ACC112 (cell line): ENCODE measurements at regions not wholly inside any gene's neighbourhood (a gene's known extent, or its start where the extent isn't known, plus 50 kb on each side); places are given as distances from the start of the nearest gene placed in this dataset.

Source experiments
- H2AFZ ChIP-seq: fragments of 200-600 bp; sonication (generic); one replicate; pipeline ENCODE4 v1.6.0; 2017; ENCODE audit warnings: antibody characterized with exemption, low read length; ENCODE audit not compliant: unreplicated experiment
- H3K27ac ChIP-seq: fragments of 200-600 bp; sonication (generic); 2 replicates; pipeline ENCODE4 v1.5.1; 2014; ENCODE audit warnings: low read depth, mild to moderate bottlenecking, antibody characterized with exemption, low read length, moderate library complexity
- H3K27me3 ChIP-seq: fragments of 200-600 bp; sonication (generic); 2 replicates; pipeline ENCODE4 v1.6.1; 2014; ENCODE audit warnings: mild to moderate bottlenecking, antibody characterized with exemption, low read length, moderate library complexity, mixed read lengths; ENCODE audit not compliant: insufficient read depth
- H3K36me3 ChIP-seq: fragments of 200-600 bp; sonication (generic); 2 replicates; pipeline ENCODE4 v1.6.1; 2016; ENCODE audit warnings: mild to moderate bottlenecking, antibody characterized with exemption, low read length, moderate library complexity, mixed read lengths; ENCODE audit not compliant: insufficient read depth
- H3K4me1 ChIP-seq: fragments of 200-600 bp; sonication (generic); one replicate; pipeline ENCODE4 v1.6.1; 2016; ENCODE audit warnings: low read length, mixed read lengths; ENCODE audit not compliant: insufficient read depth, unreplicated experiment, control insufficient read depth
- H3K4me3 ChIP-seq: fragments of 200-600 bp; sonication (generic); 2 replicates; pipeline ENCODE4 v1.5.1; 2014; ENCODE audit warnings: mild to moderate bottlenecking, low read depth, low read length
- H3K79me2 ChIP-seq: fragments of 200-600 bp; sonication (generic); one replicate; pipeline ENCODE4 v1.6.0; 2016; ENCODE audit warnings: low read length; ENCODE audit not compliant: control insufficient read depth, unreplicated experiment, insufficient read depth

DNA sequence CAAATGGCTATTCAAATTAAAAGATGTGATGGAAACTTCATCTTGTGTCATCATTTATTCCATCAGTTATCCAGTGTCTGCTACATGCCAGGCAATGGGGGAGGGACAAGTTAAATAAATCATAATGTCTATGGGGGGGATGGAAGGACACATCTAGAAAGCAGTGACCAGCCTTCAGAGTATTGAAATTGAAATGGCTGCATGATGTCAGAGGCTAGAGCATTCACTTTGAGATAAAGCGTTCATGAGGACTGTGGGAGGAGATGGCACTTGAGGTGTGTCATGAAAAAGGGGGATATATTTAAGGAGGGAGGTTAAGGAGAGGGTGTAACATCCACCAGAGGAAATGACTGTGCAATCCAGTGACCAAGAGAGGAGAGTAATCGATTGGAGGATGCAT is 50.6 kb downstream of the SLIT2 start:
- no peaks in the 10 kb centered on the region for H3K79me2 ChIP-seq
- H2AFZ ChIP-seq: no peak overlapping the region
- H3K27ac ChIP-seq: no peak overlapping the region
- no peaks in the 10 kb centered on the region for H3K36me3 ChIP-seq
- no peak overlapping the region for H3K4me3 ChIP-seq
- no peaks in the 10 kb centered on the region for H3K27me3 ChIP-seq
- H3K4me1 ChIP-seq: peaks cover 9% of the 10 kb centered on the region

DNA sequence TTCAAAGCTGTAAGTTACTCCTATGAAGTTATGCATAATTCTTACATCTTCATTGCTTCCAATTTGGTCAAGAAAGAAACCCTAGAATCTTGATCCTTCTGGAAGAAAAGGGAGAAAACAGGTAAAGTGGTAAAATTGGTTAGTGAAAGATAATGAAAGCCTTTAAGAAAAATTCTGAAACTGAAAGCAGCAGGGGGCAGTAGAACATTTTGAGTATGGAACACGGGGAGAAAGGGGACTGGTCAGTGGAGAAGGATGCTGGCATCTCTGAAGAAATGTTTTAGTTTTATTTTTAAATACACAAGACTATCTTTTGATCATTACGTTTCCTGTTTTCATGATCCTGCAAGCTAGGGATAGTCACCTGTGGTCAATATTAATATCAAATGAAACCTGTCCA is 54.3 kb downstream of the SLIT2 start:
- Histone ChIP-seq H3K36me3 (no peaks in the 10 kb centered on the region), H3K79me2 (no peaks in the 10 kb centered on the region), H2AFZ (no peak overlapping the region), H3K4me1 (no peaks in the 10 kb centered on the region), H3K27me3 (no peaks in the 10 kb centered on the region), H3K4me3 (no peak overlapping the region), H3K27ac (no peak overlapping the region)

DNA sequence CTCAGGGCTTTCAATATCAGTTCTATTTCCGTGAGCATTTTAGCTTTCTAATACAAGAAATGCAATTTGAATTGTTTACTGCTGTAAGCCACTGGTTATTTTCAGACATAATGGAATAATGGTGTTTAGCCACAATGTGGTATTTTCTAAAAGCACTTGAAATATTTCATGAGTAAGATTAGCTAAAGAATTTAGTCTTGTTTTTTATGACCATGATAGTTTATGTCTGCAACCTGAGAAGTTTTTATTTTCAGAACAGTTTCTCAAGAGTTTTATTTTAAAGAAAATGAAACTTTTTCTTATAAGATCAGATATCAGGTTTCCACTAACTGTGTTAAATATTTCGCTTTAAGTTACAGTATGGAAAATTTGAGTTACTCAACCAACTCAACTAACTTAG is 60.2 kb downstream of the SLIT2 start:
- H3K36me3 ChIP-seq: no peaks in the 10 kb centered on the region
- H3K4me1 ChIP-seq: peaks cover 3% of the 10 kb centered on the region
- no peak overlapping the region for H3K4me3 ChIP-seq
- H2AFZ ChIP-seq: no peak overlapping the region
- no peaks in the 10 kb centered on the region for H3K27me3 ChIP-seq
- H3K27ac ChIP-seq: no peak overlapping the region
- no peaks in the 10 kb centered on the region for H3K79me2 ChIP-seq

DNA sequence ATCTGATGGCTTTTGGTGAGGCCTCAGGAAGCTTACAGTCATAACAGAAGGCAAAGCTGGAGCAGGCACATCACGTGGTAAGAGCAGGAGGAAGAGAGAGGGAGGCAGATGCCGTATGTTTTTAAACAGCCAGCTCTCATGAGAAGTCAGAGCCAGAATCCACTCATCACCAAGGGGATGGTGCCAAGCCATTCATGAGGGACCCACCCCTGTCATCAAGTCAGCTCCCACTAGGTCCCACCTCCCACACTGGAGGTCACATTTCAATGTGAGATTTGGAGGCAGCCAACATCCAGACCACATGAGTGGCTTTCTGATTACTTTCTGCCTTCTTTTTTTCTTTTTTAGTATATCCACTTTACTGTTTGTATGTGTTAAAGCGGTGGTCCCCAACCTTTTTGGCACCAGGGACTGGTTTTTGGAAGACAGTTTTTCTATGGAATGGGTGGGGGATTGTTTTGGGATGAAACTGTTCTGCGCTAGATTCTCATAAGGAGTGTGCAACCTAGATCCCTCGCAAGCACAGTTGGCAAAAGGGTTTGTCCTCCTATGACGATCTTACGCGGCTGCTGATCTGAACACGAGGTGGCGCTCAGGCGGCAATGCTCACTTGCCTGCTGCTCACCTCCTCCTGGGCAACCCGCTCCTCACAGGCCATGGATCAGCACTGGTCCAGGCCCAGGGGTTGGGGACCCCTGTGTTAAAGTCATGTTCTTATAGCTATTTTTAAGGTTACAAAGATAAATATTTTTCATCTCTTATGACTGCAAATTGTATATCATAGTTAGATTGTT is 61.7 kb downstream of the SLIT2 start:
- Histone ChIP-seq H3K4me3 (no peak overlapping the region), H2AFZ (no peak overlapping the region), H3K36me3 (no peaks in the 10 kb centered on the region), H3K4me1 (peaks cover 15% of the 10 kb centered on the region), H3K27me3 (no peaks in the 10 kb centered on the region), H3K27ac (no peak overlapping the region), H3K79me2 (peaks cover 6% of the 10 kb centered on the region)

DNA sequence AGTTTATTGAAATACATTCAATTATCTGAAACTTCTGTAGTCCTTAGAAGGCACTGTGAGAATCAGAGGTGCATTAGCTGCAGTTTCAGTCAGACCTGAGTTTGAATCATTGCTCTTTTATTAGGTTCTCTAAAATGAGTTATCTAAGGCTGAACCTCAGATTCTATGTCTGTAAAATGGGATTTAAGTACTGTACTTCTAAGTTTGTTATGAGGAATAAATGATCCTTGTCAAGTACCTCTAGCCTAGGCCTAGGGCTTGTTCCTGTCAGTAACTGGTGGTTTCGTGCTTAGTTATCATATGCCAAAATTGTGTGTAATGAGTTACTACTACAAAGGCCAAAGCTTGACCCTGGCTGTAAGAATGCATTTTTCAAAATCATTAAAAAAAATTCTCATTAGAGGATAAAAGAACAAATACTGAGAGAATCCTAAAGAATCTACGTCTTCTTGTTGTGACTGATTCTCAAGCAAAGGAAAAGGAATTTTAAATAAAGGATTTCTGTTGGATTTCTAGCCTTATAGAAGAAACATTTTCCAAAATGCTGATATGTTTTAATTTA is 65.8 kb downstream of the SLIT2 start:
- peaks cover 14% of the 10 kb centered on the region for H3K79me2 ChIP-seq
- no peaks in the 10 kb centered on the region for H3K27me3 ChIP-seq
- no peaks in the 10 kb centered on the region for H3K36me3 ChIP-seq
- H3K4me3 ChIP-seq: peak overlapping the region; percentile 60
- H2AFZ ChIP-seq: peak overlapping the region; percentile 28
- no peak overlapping the region for H3K27ac ChIP-seq
- peaks cover 19% of the 10 kb centered on the region for H3K4me1 ChIP-seq

DNA sequence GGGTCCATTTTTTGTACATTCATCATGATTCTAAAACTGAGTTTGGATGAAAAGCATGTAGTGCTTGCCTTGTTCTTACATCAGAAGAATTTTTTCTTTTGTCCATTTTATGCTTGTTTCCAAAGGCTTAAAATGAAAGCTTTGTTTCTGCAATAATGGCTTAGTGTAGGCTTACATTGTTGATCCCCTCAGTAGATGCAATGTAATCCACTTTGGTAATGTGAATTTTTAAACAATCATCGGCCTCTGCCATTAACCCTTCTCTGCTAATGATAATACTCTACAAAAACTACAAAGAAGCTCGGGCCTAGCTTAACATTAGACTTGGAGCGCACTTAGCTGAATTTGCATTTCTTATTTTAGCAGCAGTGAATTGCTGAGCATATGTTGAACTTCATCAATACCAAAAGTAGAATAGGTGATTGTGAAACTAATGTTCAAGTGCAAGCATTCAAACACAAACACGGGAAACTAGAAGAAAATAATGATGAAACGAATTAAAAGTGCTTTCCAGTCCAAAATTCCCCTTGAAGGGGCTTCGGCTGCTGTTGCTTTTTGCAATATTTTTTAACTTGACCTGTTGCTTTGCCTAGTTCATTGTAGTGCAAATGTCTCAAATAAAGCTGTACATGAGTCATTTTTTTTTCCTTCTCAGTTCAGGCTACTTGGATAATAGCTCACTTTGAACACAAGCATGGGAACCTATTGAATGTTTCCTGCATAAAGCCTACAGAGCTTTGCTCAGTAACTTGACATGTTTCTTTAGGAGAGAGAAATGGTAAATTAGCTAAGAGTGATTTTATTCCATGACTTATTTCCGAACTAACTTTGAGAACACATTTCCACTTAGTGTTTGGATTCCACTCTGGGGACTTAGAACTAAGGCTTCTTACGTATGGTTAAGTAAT is 66.5 kb downstream of the SLIT2 start:
- Histone ChIP-seq H3K4me1 (peaks cover 19% of the 10 kb centered on the region), H2AFZ (peak overlapping the region; percentile 28), H3K36me3 (no peaks in the 10 kb centered on the region), H3K27me3 (no peaks in the 10 kb centered on the region), H3K79me2 (peaks cover 14% of the 10 kb centered on the region), H3K27ac (no peak overlapping the region), H3K4me3 (peak overlapping the region; percentile 60)

DNA sequence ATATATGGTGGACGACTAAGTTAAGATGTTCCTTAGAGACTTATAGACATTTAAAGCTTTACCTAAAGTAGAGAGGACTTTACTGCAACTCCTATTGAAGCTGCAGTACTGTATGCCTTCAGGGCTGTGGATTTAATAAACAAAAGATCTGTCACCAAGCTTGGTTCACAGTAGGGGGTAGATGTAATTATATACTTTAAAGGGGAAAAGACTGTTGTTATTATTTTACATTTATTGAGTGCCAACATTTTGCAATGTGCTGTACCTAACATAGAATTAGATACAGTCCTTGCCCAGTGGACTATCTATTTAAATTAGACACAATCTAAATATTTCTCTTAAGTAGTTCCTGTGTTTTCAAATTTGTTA is 67.2 kb downstream of the SLIT2 start:
- H3K27ac ChIP-seq: no peak overlapping the region
- peaks cover 19% of the 10 kb centered on the region for H3K4me1 ChIP-seq
- H3K27me3 ChIP-seq: no peaks in the 10 kb centered on the region
- H2AFZ ChIP-seq: no peak overlapping the region
- H3K79me2 ChIP-seq: peaks cover 14% of the 10 kb centered on the region
- peak overlapping the region; percentile 60; the same call in 1 of the 2 replicates for H3K4me3 ChIP-seq
- H3K36me3 ChIP-seq: no peaks in the 10 kb centered on the region

DNA sequence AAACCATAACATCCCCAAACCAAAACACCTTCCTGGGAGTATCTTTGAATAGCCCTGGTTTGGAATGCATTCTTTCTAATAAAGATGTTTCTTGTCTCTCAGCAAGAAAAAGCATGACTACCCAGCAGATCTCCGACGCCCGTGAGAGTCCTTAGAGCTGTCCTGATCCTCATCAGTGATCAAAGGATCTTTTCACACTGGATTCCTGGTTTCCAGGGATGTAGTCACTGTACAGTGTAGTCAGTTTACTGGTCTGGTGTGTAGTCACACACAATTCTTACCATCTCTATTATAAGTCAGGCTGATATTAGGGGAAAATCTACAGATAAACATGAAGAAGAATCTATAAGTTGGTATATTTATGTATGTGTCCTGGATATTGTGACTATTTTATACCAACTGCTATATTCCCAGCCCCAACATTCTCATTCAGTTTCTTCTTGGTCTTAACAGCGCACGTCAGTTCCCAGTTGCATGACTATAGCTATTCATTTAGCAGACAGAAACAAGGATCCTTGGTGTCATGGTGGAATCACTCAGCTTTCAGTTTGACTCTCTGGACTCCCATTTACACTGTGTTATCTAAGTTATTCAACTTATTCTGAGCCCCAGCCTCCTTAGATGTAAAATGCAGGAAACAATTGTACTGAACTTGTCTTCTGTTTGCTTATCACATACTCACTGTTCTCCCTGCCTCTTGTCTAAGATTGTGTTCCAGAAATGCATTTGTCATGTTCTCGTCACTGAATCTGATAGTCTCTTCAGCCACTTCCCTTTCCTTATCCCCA is 68.3 kb downstream of the SLIT2 start:
- Histone ChIP-seq H3K4me1 (peaks cover 19% of the 10 kb centered on the region), H3K27me3 (no peaks in the 10 kb centered on the region), H3K36me3 (no peaks in the 10 kb centered on the region), H3K4me3 (no peak overlapping the region), H2AFZ (no peak overlapping the region), H3K79me2 (peaks cover 14% of the 10 kb centered on the region), H3K27ac (no peak overlapping the region)

DNA sequence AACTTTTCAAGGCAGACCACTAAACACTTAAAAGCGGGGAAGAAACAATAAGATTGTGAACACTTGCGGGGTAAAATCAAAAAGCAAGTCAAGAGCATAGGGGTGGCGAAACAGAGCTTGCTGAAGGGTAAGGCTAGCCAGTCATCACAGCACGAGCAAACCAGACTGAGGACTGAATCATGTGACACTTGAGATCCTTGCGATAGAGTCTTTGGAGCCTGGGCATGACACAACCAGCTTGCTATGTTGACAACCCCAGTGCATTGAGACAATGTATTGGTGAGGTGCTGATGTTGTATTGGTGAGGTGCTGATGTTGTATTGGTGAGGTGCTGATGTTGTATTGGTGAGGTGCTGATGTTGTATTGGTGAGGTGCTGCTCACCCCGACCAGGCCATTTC is 72.3 kb downstream of the SLIT2 start:
- Histone ChIP-seq H3K27me3 (no peaks in the 10 kb centered on the region), H3K27ac (no peak overlapping the region), H2AFZ (no peak overlapping the region), H3K36me3 (no peaks in the 10 kb centered on the region), H3K4me1 (peaks cover 5% of the 10 kb centered on the region), H3K79me2 (peaks cover 16% of the 10 kb centered on the region), H3K4me3 (no peak overlapping the region)

DNA sequence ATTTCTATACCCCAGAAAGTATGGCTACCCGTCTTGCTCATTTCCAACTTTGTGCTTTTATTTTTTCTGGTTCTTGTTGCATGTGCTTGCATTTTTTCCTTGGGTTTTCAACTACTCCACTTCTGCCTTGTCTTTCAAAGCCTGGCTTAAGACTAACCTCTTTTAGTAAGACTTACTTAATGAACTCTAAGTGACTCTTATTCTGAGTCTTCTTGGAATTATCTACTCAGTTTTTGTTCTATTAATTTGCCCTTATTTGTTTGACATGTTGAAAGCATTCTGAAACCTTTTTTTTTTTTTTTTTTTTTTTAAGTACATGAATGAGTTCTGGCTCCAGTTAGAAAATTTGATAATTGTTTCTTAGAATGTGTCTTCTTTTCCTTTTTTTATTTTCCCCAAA is 74.8 kb downstream of the SLIT2 start:
- Histone ChIP-seq H3K36me3 (no peaks in the 10 kb centered on the region), H3K27ac (no peak overlapping the region), H3K27me3 (no peaks in the 10 kb centered on the region), H3K4me3 (no peak overlapping the region), H2AFZ (peak overlapping the region; percentile 30), H3K4me1 (peaks cover 5% of the 10 kb centered on the region), H3K79me2 (peaks cover 12% of the 10 kb centered on the region)
